Spleen (tissue), 11 donors: ENCODE measurements at regions not wholly inside any gene's neighbourhood (a gene's known extent, or its start where the extent isn't known, plus 50 kb on each side); places are given as distances from the start of the nearest gene placed in this dataset.

Experiments used
- DNase-seq: peaks from one replicate; pipeline ENCODE4 v3.0.0-alpha.2; 2020
- H3K27ac ChIP-seq, 8 donors: fragments of 200-600 bp; sonication (generic) in 7 of 8; 1 replicate in 4 of 8; 2 replicates in 4 of 8; pipeline versions ENCODE4 v1.5.0 to v1.8.0; 2016 to 2021; ENCODE audit warnings: inconsistent platforms in 4 of 8, mild to moderate bottlenecking in 4 of 8, moderate library complexity in 1 of 8
- H3K27me3 ChIP-seq, 7 donors: fragments of 200-600 bp; sonication (generic) in 6 of 7; replicated peaks in 1 of 7; 1 replicate in 4 of 7; 2 replicates in 3 of 7; pipeline versions ENCODE4 v1.5.0 to v1.8.0; 2016 to 2021; ENCODE audit warnings: inconsistent platforms in 3 of 7, mild to moderate bottlenecking in 1 of 7
- H3K36me3 ChIP-seq, 6 donors: fragments of 200-600 bp; sonication (generic) in 5 of 6; 1 replicate in 4 of 6; 2 replicates in 2 of 6; pipeline versions ENCODE4 v1.5.0 to v1.8.0; 2016 to 2021; ENCODE audit warnings: inconsistent platforms in 2 of 6
- H3K4me1 ChIP-seq, 6 donors: fragments of 200-600 bp; sonication (generic) in 5 of 6; 1 replicate in 3 of 6; 2 replicates in 3 of 6; pipeline versions ENCODE4 v1.5.0 to v1.8.0; 2016 to 2021; ENCODE audit warnings: inconsistent platforms in 3 of 6
- H3K4me3 ChIP-seq, 8 donors: fragments of 200-600 bp; sonication (generic) in 7 of 8; 1 replicate in 4 of 8; 2 replicates in 4 of 8; pipeline versions ENCODE4 v1.5.0 to v1.8.0; 2016 to 2021; ENCODE audit warnings: inconsistent platforms in 4 of 8, mild to moderate bottlenecking in 4 of 8, moderate library complexity in 2 of 8
- H3K9me3 ChIP-seq, 8 donors: fragments of 200-600 bp; sonication (generic) in 7 of 8; 1 replicate in 4 of 8; 2 replicates in 4 of 8; pipeline versions ENCODE4 v1.5.0 to v1.8.0; 2016 to 2021; ENCODE audit warnings: inconsistent platforms in 4 of 8
- POLR2A ChIP-seq, 3 donors: fragments of 450-650 bp; IDR thresholded peaks; one replicate each; pipeline ENCODE4 v1.5.1; 2017; ENCODE audit warnings: antibody characterized with exemption in 3 of 3, mild to moderate bottlenecking in 1 of 3
- POLR2AphosphoS5 ChIP-seq, 3 donors: sonication (generic); formaldehyde crosslinking; IDR thresholded peaks; one replicate each; pipeline ENCODE4 v1.5.1; 2017; ENCODE audit warnings: antibody characterized with exemption in 3 of 3
- WGBS, 5 donors: extraction: QIAGEN DNeasy Blood & Tissue Kit in 3 of 5; methylation state at CpG; one replicate each; pipeline versions ENCODE4 v1.1.5 to v1.1.7; 2013 to 2018; 5-methylcytosine and 5-hydroxymethylcytosine counted together
- intact Hi-C: fragments of 100-400 bp; cut with DNase I; formaldehyde crosslinking; loops from one replicate; pipeline ENCODE4 v1.15.0; 2023; ENCODE audit warnings: low total_unique reads
- TF ChIP-seq, protein P1 (sequence below), 11 experiments: fragments of 200-600 bp in 7 of 11; fragments of 450-650 bp in 4 of 11; sonication (generic) in 4 of 11; IDR thresholded peaks in 8 of 11; conservative IDR thresholded peaks in 3 of 11; 1 replicate in 7 of 11; 2 replicates in 4 of 11; pipeline versions ENCODE4 v1.4.0 to v1.8.0; 2016 to 2021; ENCODE audit warnings: antibody characterized with exemption in 11 of 11, inconsistent platforms in 4 of 11, mild to moderate bottlenecking in 1 of 11
- donor health status: healthy with polysubstance abuse.
- donor health status: DM: no; HTN: no; CAD: no; lungs with moderate emphysema.
- donor health status: DM: no; HTN: no; CAD: no.
- donor health status: Bipolar disorder and iron deficiency.
- donor health status: healthy.
- donor health status: DM: no; HTN: no; CAD: no.
- donor health status: DM: yes; HTN: yes; CAD: no.

DNA sequence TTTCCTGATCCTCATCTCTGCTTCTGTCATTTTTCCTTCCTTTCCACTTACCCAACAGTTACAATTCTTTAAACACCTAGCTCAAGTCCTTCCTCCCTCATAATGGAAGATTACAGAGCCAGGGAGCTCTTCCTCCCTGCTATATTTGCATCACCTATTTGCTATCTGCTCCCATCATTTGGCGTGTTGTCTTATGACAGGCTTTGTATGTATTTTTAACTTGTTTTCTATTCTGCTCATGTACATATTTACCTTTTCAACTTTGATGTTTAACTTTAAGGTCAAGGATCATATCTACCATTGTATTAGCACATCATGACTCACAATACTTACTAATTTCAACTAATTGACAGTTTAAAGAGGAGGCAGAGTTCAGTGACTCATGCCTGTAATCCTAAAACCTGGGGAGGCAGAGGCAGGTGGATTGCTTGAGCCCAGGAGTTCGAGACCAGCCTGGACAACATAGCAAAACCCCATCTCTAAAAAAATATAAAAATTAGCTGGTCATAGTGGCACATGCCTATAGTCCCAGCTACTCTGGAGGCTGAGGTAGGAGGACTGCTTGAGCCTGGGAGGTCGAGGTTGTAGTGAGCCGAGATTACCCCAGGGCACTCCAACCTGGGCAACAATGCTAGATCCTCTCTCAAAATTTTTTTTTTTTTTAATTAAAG is 92.5 kb upstream of the FOXN2 start:
- DNase-seq, result no peak
- peaks cover 0 to 27% (median 9%) of the 10 kb centered on the region in 6 donors for H3K4me1 ChIP-seq
- H3K27ac ChIP-seq, result peak overlapping the region in 1 of 8 donors; percentile 71
- no peaks in the 10 kb centered on the region for H3K27me3 ChIP-seq
- 69 to 84% (median 77%) methylated on average over 4 of the region's 4 CpGs for WGBS, 5 donors
- no peak overlapping the region for H3K4me3 ChIP-seq
- no peaks in the 10 kb centered on the region for H3K36me3 ChIP-seq
- TF ChIP-seq POLR2AphosphoS5 (IDR thresholded peaks at IDR 0.05) (no peak), POLR2A (IDR thresholded peaks at IDR 0.05) (no peak)
- TF ChIP-seq, protein P1, sequence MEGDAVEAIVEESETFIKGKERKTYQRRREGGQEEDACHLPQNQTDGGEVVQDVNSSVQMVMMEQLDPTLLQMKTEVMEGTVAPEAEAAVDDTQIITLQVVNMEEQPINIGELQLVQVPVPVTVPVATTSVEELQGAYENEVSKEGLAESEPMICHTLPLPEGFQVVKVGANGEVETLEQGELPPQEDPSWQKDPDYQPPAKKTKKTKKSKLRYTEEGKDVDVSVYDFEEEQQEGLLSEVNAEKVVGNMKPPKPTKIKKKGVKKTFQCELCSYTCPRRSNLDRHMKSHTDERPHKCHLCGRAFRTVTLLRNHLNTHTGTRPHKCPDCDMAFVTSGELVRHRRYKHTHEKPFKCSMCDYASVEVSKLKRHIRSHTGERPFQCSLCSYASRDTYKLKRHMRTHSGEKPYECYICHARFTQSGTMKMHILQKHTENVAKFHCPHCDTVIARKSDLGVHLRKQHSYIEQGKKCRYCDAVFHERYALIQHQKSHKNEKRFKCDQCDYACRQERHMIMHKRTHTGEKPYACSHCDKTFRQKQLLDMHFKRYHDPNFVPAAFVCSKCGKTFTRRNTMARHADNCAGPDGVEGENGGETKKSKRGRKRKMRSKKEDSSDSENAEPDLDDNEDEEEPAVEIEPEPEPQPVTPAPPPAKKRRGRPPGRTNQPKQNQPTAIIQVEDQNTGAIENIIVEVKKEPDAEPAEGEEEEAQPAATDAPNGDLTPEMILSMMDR (IDR thresholded peaks at IDR 0.05 in 8 of 11, conservative IDR thresholded peaks at IDR 0.05 in 3 of 11), result no peak
- H3K9me3 ChIP-seq, result no peaks in the 10 kb centered on the region
- intact Hi-C loops, result no loop called here

DNA sequence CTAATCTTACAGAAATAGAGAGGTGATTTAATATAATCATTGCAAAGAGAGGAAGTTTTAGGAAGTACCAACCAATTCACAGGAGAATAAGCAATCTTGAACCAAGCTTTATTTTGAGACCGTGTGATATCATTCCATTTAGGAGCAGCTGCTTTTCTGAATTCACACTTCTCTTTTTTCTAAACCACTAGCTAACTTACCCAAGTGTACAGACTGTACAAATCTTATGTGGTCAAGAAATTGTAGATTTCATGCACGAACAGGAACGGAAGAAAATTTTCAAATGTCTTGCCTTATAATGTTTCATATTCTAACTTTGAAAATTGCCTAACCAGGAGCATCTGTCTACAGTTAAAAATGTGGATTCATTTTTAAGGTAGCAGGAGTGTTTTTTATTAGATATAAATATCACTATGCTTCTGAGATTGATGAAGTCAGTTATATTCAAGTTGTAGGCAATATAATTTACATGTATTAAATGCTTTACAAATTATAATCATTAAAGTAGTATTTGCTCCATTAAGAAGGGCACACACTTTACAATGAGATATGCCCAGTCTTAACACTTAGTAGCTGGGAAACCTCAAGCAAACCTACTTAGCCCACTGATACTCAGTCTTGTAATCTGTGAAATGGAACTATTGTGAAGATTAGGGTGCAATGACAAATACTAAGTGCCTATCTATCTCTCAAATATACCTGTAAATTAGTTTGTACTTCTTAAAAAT is 86.7 kb upstream of the FOXN2 start:
- H3K36me3 ChIP-seq, result no peaks in the 10 kb centered on the region
- H3K27me3 ChIP-seq, result no peaks in the 10 kb centered on the region
- H3K9me3 ChIP-seq, result no peaks in the 10 kb centered on the region
- TF ChIP-seq, protein P1 (IDR thresholded peaks at IDR 0.05 in 8 of 11, conservative IDR thresholded peaks at IDR 0.05 in 3 of 11), result no peak
- no peak for TF ChIP-seq POLR2AphosphoS5 (IDR thresholded peaks at IDR 0.05)
- TF ChIP-seq POLR2A (IDR thresholded peaks at IDR 0.05), result no peak
- peak overlapping the region in 1 of 8 donors; percentile 20 for H3K4me3 ChIP-seq
- no peak for DNase-seq
- H3K27ac ChIP-seq, result peak overlapping the region in 7 of 8 donors; percentile 9 to 76 (median 41)
- WGBS, 5 donors, result 17 to 47% (median 34%) methylated on average over 3 of the region's 3 CpGs
- peaks cover 0 to 30% (median 20%) of the 10 kb centered on the region in 6 donors for H3K4me1 ChIP-seq
- intact Hi-C loops, result no loop called here

DNA sequence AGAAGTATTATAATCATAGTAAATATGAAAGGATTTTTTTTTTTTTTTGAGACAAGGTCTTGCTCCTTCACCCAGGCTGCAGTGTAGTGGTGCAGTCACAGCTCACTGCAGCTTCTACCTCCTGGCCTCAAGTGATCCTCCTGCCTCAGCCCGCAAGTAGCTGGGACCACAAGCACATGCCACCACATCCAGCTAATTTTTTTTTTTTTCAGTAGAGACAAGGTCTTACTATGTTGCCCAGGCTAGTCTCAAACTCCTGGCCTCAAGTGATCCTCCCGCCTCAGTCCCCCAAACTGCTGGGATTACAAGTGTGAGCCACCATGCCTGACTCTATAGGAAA is 86.2 kb upstream of the FOXN2 start:
- TF ChIP-seq, protein P1 (IDR thresholded peaks at IDR 0.05 in 8 of 11, conservative IDR thresholded peaks at IDR 0.05 in 3 of 11), result no peak
- no peak for TF ChIP-seq POLR2A (IDR thresholded peaks at IDR 0.05)
- TF ChIP-seq POLR2AphosphoS5 (IDR thresholded peaks at IDR 0.05), result no peak
- Histone ChIP-seq H3K4me3 (no peak overlapping the region), H3K9me3 (no peaks in the 10 kb centered on the region), H3K4me1 (peaks cover 0 to 30% (median 20%) of the 10 kb centered on the region in 6 donors), H3K36me3 (no peaks in the 10 kb centered on the region), H3K27ac (peak overlapping the region in 6 of 8 donors; percentile 19 to 76 (median 57)), H3K27me3 (no peaks in the 10 kb centered on the region)
- 78 to 87% (median 83%) methylated on average over 2 of the region's 2 CpGs for WGBS, 5 donors
- DNase-seq, result no peak
- intact Hi-C loops, result no loop called here

DNA sequence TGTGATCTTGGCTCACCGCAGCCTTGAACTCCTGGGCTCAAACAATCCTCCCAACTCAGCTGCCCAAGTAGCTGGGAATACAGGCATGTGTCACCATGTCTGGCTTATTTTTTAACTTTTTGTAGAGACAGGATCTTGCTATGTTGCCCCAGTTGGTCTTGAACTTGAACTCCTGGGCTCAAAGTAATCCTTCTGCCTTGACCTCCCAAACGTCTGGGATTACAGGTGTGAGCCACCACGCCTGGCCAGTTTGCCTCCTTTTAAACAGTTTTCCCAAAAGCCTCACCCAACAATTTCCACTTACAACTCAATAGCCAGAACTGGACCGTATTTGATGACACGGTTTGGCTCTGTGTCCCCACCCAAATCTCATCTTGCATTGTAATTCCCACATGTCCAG is 85.4 kb upstream of the FOXN2 start:
- Histone ChIP-seq H3K4me1 (peaks cover 0 to 30% (median 20%) of the 10 kb centered on the region in 6 donors), H3K4me3 (no peak overlapping the region), H3K27me3 (no peaks in the 10 kb centered on the region), H3K27ac (peak overlapping the region in 3 of 8 donors; percentile 28 to 76 (median 74)), H3K36me3 (no peaks in the 10 kb centered on the region), H3K9me3 (no peaks in the 10 kb centered on the region)
- WGBS, 5 donors, result 91 to 95% (median 94%) methylated on average over 5 of the region's 5 CpGs
- TF ChIP-seq, protein P1 (IDR thresholded peaks at IDR 0.05 in 8 of 11, conservative IDR thresholded peaks at IDR 0.05 in 3 of 11), result no peak
- no peak for TF ChIP-seq POLR2A (IDR thresholded peaks at IDR 0.05)
- no peak for TF ChIP-seq POLR2AphosphoS5 (IDR thresholded peaks at IDR 0.05)
- DNase-seq, result no peak
- intact Hi-C loops, result no loop called here
